PC-3 (cell line): ENCODE measurements at regions not wholly inside any gene's neighbourhood (a gene's known extent, or its start where the extent isn't known, plus 50 kb on each side); places are given as distances from the start of the nearest gene placed in this dataset.

Source experiments
- CTCF ChIP-seq: fragments of 300-600 bp; sonication (generic); conservative IDR thresholded peaks from 2 replicates; pipeline ENCODE4 v1.5.1; 2017; ENCODE audit warnings: antibody characterized with exemption, low read depth, mild to moderate bottlenecking, low read length
- EZH2phosphoT487 ChIP-seq: fragments of 300-600 bp; sonication (generic); IDR thresholded peaks from 2 replicates; pipeline ENCODE4 v1.6.1; 2018; ENCODE audit warnings: mild to moderate bottlenecking, antibody characterized with exemption, low read length, borderline replicate concordance

GRCh38 chr18:4817665-4818064 is 362.6 kb upstream of the DLGAP1 start:
- no peak for TF ChIP-seq CTCF
- no peak for TF ChIP-seq EZH2phosphoT487
